ENCODE measurements at regions not wholly inside any gene's neighbourhood (a gene's known extent, or its start where the extent isn't known, plus 50 kb on each side); places are given as distances from the start of the nearest gene placed in this dataset.
"Not testable (repeated sequence)": the region's sequence is repeated elsewhere in the genome, so short reads cannot be mapped to it uniquely, and the experiment has no call there.

DNA sequence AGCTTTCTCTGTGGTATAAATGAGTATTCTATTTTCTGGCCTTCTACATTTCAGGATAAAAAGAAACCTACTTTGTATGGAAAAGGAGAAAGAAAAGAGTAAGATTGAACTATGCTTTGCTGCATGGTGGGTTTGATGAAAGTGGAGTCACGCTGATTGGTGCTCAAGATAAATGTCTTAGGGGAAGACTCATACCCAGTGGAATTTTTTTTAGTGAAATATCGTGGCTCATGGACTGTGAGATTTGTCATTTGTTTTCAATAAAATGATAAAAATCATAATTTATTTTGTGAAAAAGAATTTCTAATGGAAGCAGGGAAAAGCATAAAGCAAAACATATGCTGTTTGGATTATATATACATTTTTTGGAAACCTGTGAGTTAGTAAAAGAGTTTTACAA lies 292.5 kb downstream of the ZPLD1 start:
- no peak for DNase-seq (ENCODE audit: low read depth)
- no peak for TF ChIP-seq CTCF (conservative IDR thresholded peaks at IDR 0.05; ENCODE audit: low read depth, low read length)
- no peak overlapping the region for H3K4me3 ChIP-seq (ENCODE audit: low read depth, low read length)

DNA sequence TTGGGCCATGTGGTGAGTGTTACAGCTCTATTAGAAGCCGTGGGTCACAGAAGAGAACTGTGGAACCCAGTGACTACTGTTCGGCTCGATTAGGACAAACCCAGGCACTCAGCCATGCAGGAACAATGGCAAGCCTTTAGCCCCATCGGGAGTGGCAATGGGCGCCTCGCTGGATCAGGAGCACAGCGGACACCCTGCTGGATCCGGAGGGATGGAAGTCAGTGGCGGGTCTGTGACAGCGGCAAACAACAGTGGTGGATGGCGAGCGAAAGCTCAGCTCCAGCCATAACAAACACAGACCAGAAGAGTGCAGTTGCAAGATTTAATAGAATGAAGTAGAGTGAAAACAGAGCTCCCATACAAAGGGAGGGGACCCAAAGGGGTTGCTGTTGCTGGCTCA lies 297.8 kb downstream of the ZPLD1 start:
- DNase-seq (ENCODE audit: low read depth); H3K4me3 ChIP-seq (ENCODE audit: low read depth, low read length): not testable (repeated sequence)

DNA sequence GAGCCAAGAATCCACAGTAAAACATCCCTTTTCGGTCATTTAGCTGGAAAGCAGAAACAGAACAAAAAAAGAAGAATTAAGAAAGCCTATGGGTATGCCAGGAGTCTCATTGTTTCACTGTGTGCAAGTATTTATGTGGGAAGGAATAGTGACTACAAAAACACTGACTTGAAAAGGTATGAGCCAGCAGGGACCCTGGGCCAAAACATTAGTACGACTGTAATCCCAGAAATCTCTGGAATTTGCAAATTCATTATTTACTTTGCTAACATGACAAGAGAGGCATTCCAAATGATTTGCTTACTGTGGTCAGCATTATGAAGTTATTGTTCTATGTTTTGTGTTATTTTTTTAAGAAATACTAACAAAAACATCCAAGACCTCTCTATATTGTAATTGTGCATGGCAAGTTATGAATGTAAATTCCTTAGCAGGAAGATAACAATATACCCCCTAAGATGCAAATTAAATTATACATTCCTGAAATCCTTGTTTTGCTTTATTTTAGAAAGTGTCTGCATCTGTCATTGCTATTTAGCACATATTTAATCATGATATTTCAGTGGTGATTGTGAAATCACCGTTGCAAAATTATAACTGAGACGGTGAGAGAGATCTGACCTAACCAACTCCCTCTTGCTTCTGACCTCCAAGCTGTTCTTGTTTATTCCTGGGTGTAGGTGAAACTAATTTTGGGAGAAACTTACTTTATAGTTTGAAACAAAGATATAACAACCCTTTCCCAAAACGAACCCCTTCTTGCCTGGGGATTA lies 299.2 kb downstream of the ZPLD1 start:
- peak; percentile 20 for DNase-seq (ENCODE audit: low read depth)
- TF ChIP-seq CTCF (conservative IDR thresholded peaks at IDR 0.05; ENCODE audit: low read depth, low read length): no peak
- H3K4me3 ChIP-seq (ENCODE audit: low read depth, low read length): no peak overlapping the region

GRCh38 chr3:102735311-102735710 lies 300.5 kb downstream of the ZPLD1 start:
- no peak for TF ChIP-seq CTCF (conservative IDR thresholded peaks at IDR 0.05; ENCODE audit: low read depth, low read length)
- DNase-seq (ENCODE audit: low read depth): no peak
- H3K4me3 ChIP-seq (ENCODE audit: low read depth, low read length): no peak overlapping the region

- no peak for DNase-seq (ENCODE audit: low read depth)
- no peak for TF ChIP-seq CTCF (conservative IDR thresholded peaks at IDR 0.05; ENCODE audit: low read depth, low read length)
- no peak overlapping the region for H3K4me3 ChIP-seq (ENCODE audit: low read depth, low read length)
Measured at GRCh38 chr3:102736288-102736974, 301.6 kb downstream of the ZPLD1 start.

DNA sequence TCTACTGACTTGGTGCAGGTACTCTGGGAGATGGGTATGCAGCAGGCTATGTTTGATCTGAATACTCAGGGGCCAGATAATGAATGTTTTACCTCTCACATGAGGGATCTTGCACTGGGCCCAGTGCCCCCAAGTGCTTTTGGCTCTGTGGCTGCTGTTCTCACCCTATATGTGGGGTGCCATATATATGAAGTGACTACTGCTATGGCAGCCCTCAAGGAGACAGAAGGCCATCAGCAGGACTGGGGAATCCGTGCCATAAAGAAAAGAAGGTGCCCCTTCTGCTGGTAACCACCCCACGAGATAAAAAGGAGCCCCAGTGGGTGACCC lies 302.1 kb downstream of the ZPLD1 start:
- no peak for TF ChIP-seq CTCF (conservative IDR thresholded peaks at IDR 0.05; ENCODE audit: low read depth, low read length)
- H3K4me3 ChIP-seq (ENCODE audit: low read depth, low read length): no peak overlapping the region
- no peak for DNase-seq (ENCODE audit: low read depth)

DNA sequence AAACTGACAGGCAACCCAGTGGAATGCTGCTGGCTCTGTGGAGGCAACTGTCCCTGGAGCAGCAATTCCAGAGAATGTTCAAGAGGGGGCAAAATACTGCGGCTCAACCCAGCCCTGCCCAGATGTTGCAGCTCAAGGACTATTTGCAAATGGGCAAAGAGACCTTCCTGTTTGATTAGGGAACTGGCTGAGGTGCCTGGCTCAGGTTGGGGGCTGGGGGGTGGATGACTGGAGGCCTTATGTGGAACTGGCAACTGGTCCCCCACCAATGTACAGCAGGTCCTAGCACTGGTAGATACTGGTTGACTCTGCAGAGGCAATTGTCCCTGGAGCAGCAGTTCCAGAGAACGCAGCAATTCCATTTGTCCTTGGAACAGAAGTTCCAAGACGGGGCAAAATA lies 302.5 kb downstream of the ZPLD1 start:
- no peak for DNase-seq (ENCODE audit: low read depth)
- TF ChIP-seq CTCF (conservative IDR thresholded peaks at IDR 0.05; ENCODE audit: low read depth, low read length): no peak

More for the DNA sequence above, 302.5 kb downstream of the ZPLD1 start:
- no peak overlapping the region for H3K4me3 ChIP-seq (ENCODE audit: low read depth, low read length)
